Trophoblast cell (in vitro differentiated cells and primary cell): ENCODE measurements at regions not wholly inside any gene's neighbourhood (a gene's known extent, or its start where the extent isn't known, plus 50 kb on each side); places are given as distances from the start of the nearest gene placed in this dataset.

ENCODE experiments used
- DNase-seq, 2 donors: peaks; one replicate each; pipeline ENCODE4 v3.0.0-alpha.2; 2016
- H2AFZ ChIP-seq: 2 replicates; pipeline ENCODE4 v1.6.1; 2013; ENCODE audit warnings: low read length, moderate library complexity, mild to moderate bottlenecking; ENCODE audit not compliant: insufficient read depth, poor library complexity
- H2AK5ac ChIP-seq: 2 replicates; pipeline ENCODE4 v1.6.1; 2013; ENCODE audit warnings: mild to moderate bottlenecking, low read length
- H2BK120ac ChIP-seq: 2 replicates; pipeline ENCODE4 v1.6.1; 2013; ENCODE audit warnings: low read length, mild to moderate bottlenecking, moderate library complexity; ENCODE audit not compliant: insufficient read depth, poor library complexity
- H2BK12ac ChIP-seq: 2 replicates; pipeline ENCODE4 v1.6.1; 2013; ENCODE audit warnings: mild to moderate bottlenecking, low read length, moderate library complexity
- H2BK5ac ChIP-seq: 2 replicates; pipeline ENCODE4 v1.6.1; 2013; ENCODE audit warnings: low read length, low read depth, moderate library complexity, mild to moderate bottlenecking; ENCODE audit not compliant: poor library complexity
- H3K14ac ChIP-seq: 2 replicates; pipeline ENCODE4 v1.6.1; 2013; ENCODE audit warnings: mild to moderate bottlenecking, low read length
- H3K18ac ChIP-seq: 2 replicates; pipeline ENCODE4 v1.6.1; 2013; ENCODE audit warnings: mild to moderate bottlenecking, low read length
- H3K23ac ChIP-seq: 2 replicates; pipeline ENCODE4 v1.6.1; 2013; ENCODE audit warnings: low read length
- H3K27ac ChIP-seq: 2 replicates; pipeline ENCODE4 v1.5.1; 2013; ENCODE audit warnings: low read depth, mild to moderate bottlenecking, inconsistent platforms, low read length, moderate library complexity
- H3K27me3 ChIP-seq: 2 replicates; pipeline ENCODE4 v1.6.1; 2013; ENCODE audit warnings: inconsistent platforms, mild to moderate bottlenecking, low read length, moderate library complexity; ENCODE audit not compliant: insufficient read depth
- H3K36me3 ChIP-seq, 2 experiments: 1 replicate in 1 of 2; 2 replicates in 1 of 2; pipeline ENCODE4 v1.6.1; 2013; ENCODE audit warnings: low read length in 2 of 2, mild to moderate bottlenecking in 2 of 2, moderate library complexity in 1 of 2; ENCODE audit not compliant: insufficient read depth in 2 of 2, control insufficient read depth in 1 of 2
- H3K4ac ChIP-seq: 2 replicates; pipeline ENCODE4 v1.6.1; 2013; ENCODE audit warnings: low read depth, mild to moderate bottlenecking, low read length, moderate library complexity
- H3K4me1 ChIP-seq, 2 experiments: 1 replicate in 1 of 2; 2 replicates in 1 of 2; pipeline ENCODE4 v1.6.1; 2013; ENCODE audit warnings: low read length in 2 of 2, mild to moderate bottlenecking in 2 of 2, moderate library complexity in 1 of 2; ENCODE audit not compliant: insufficient read depth in 2 of 2, control insufficient read depth in 1 of 2
- H3K4me2 ChIP-seq: 2 replicates; pipeline ENCODE4 v1.6.1; 2013; ENCODE audit warnings: inconsistent platforms, mild to moderate bottlenecking, low read length, moderate library complexity
- H3K4me3 ChIP-seq: 2 replicates; pipeline ENCODE4 v1.5.1; 2013; ENCODE audit warnings: mild to moderate bottlenecking, low read depth, low read length, inconsistent platforms
- H3K79me1 ChIP-seq: one replicate; pipeline ENCODE4 v1.6.1; 2013; ENCODE audit warnings: low read length
- H3K79me2 ChIP-seq: 2 replicates; pipeline ENCODE4 v1.6.1; 2013; ENCODE audit warnings: low read length, mild to moderate bottlenecking; ENCODE audit not compliant: control insufficient read depth, insufficient read depth, poor library complexity
- H3K9ac ChIP-seq: 2 replicates; pipeline ENCODE4 v1.6.1; 2013; ENCODE audit warnings: mild to moderate bottlenecking, low read length
- H3K9me3 ChIP-seq: 2 replicates; pipeline ENCODE4 v1.6.1; 2013; ENCODE audit warnings: low read depth, mild to moderate bottlenecking, control low read depth, inconsistent platforms, low read length; ENCODE audit not compliant: insufficient read depth
- H4K12ac ChIP-seq: 2 replicates; pipeline ENCODE4 v1.6.1; 2013; ENCODE audit warnings: low read depth, mild to moderate bottlenecking, low read length, moderate library complexity
- H4K8ac ChIP-seq: 2 replicates; pipeline ENCODE4 v1.6.1; 2013; ENCODE audit warnings: low read depth, mild to moderate bottlenecking, low read length, moderate library complexity
- H4K91ac ChIP-seq: one replicate; pipeline ENCODE4 v1.6.1; 2013; ENCODE audit warnings: low read depth, mild to moderate bottlenecking, low read length, moderate library complexity
- WGBS: extraction: QIAGEN DNeasy Blood & Tissue Kit; methylation state at CpG from one replicate; pipeline ENCODE4 v1.1.7; 2013; ENCODE audit warnings: missing lambda C conversion rate; ENCODE audit not compliant: insufficient read length, insufficient coverage; ENCODE audit errors: extremely low coverage; 5-methylcytosine and 5-hydroxymethylcytosine counted together

GRCh38 chr9:109893241-109893640 lies 113.2 kb downstream of the PALM2AKAP2 start:
- no peak for DNase-seq
- no peak overlapping the region for H4K91ac ChIP-seq
- H3K79me1 ChIP-seq = no peaks in the 10 kb centered on the region
- no peak overlapping the region for H3K18ac ChIP-seq
- no peak overlapping the region for H3K4ac ChIP-seq
- H4K8ac ChIP-seq = no peak overlapping the region
- H3K9ac ChIP-seq = no peak overlapping the region
- H3K4me3 ChIP-seq = no peak overlapping the region
- no peak overlapping the region for H2BK120ac ChIP-seq
- no peaks in the 10 kb centered on the region for H3K36me3 ChIP-seq
- no peak overlapping the region for H3K4me2 ChIP-seq
- H3K4me1 ChIP-seq = no peaks in the 10 kb centered on the region
- no peak overlapping the region for H2BK5ac ChIP-seq
- H3K27ac ChIP-seq = no peak overlapping the region
- no peak overlapping the region for H2AK5ac ChIP-seq
- H2BK12ac ChIP-seq = no peak overlapping the region
- WGBS = no CpG with 5 or more reads among the region's 5 CpGs
- H4K12ac ChIP-seq = no peak overlapping the region
- no peaks in the 10 kb centered on the region for H3K9me3 ChIP-seq
- no peak overlapping the region for H2AFZ ChIP-seq
- H3K79me2 ChIP-seq = no peaks in the 10 kb centered on the region
- no peak overlapping the region for H3K14ac ChIP-seq
- H3K27me3 ChIP-seq = no peaks in the 10 kb centered on the region
- H3K23ac ChIP-seq = no peak overlapping the region

DNA sequence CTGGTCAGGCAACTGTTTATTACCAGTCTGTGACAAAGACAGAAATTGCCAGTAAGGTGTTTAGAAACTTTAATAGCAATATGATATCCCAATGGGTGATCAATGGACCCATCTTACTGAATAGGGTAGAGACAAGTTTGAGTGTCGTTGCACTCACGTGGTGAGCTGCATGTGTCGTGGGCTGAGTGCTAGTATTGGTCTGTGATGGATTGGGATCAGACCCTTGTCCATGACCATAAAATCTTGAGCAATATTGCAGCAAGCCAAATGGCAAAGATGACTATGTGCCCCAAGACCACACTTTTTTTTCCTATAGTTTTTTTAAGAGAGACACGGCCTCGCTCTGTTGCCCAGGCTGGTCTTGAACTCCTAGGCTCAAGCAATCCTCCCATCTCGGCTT lies 114.5 kb downstream of the PALM2AKAP2 start:
- H4K12ac ChIP-seq = no peak overlapping the region
- H3K9me3 ChIP-seq = no peaks in the 10 kb centered on the region
- no peaks in the 10 kb centered on the region for H3K79me1 ChIP-seq
- H4K8ac ChIP-seq = no peak overlapping the region
- DNase-seq = no peak
- no peaks in the 10 kb centered on the region for H3K4me1 ChIP-seq
- H3K18ac ChIP-seq = no peak overlapping the region
- no peak overlapping the region for H3K4me2 ChIP-seq
- H3K4ac ChIP-seq = no peak overlapping the region
- no CpG with 5 or more reads among the region's 6 CpGs for WGBS
- H2BK5ac ChIP-seq = no peak overlapping the region
- H2BK12ac ChIP-seq = no peak overlapping the region
- H3K14ac ChIP-seq = no peak overlapping the region
- H3K27me3 ChIP-seq = no peaks in the 10 kb centered on the region
- H3K9ac ChIP-seq = no peak overlapping the region
- H3K36me3 ChIP-seq = no peaks in the 10 kb centered on the region
- H2AFZ ChIP-seq = no peak overlapping the region
- H3K27ac ChIP-seq = no peak overlapping the region
- no peak overlapping the region for H2AK5ac ChIP-seq
- no peak overlapping the region for H3K23ac ChIP-seq
- H3K79me2 ChIP-seq = no peaks in the 10 kb centered on the region
- no peak overlapping the region for H2BK120ac ChIP-seq
- no peak overlapping the region for H4K91ac ChIP-seq
- no peak overlapping the region for H3K4me3 ChIP-seq

DNA sequence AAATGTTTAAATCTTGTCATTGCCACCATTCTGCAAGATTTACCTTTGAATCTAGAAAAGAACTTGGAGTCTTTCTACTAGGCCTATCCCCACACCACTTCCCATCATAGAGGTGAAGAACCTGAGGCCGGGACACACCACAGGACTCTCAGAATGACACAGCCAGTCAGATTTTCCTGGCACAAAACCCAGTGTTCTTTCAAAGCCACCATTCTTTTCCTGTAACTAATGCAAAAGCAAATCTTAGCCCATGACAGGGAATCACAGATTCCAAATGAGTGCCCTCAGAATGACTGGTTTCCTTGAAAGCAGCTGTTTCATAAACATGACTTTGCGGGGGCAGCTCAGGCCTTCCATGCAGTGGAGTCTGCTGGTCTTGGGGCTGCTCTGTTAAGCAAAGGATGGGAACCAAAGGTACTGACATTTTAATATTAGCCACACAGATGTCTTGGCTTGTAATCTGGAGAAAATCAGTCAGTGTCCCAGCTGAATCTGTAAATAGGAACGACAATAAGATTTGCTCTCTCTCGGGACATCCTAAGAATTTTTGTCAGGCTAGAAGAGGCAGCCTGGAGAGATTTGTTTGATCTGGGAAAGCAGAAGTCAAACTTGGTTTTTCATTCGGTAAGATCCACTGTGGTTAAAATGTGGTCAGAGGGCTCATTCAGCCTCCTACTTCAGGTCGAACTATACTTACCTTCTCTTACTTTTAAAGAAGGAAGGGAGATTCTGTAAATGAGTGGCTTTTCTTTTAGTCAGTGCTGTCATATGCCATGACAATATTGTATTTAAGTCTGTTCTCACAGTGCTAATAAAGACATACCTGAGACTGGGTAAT lies 115.1 kb downstream of the PALM2AKAP2 start:
- Histone ChIP-seq H3K27ac (no peak overlapping the region), H4K8ac (no peak overlapping the region), H3K18ac (no peak overlapping the region), H3K79me1 (no peaks in the 10 kb centered on the region), H3K27me3 (no peaks in the 10 kb centered on the region), H3K4ac (no peak overlapping the region), H3K4me3 (no peak overlapping the region), H2AK5ac (no peak overlapping the region), H3K23ac (no peak overlapping the region), H2BK120ac (no peak overlapping the region), H3K9ac (no peak overlapping the region), H3K9me3 (no peaks in the 10 kb centered on the region), H3K36me3 (no peaks in the 10 kb centered on the region), H3K4me1 (no peaks in the 10 kb centered on the region), H2AFZ (no peak overlapping the region), H2BK12ac (no peak overlapping the region), H3K4me2 (no peak overlapping the region), H4K91ac (no peak overlapping the region), H2BK5ac (no peak overlapping the region), H3K79me2 (no peaks in the 10 kb centered on the region), H4K12ac (no peak overlapping the region), H3K14ac (no peak overlapping the region)
- WGBS = no CpG with 5 or more reads among the region's 6 CpGs
- no peak for DNase-seq

GRCh38 chr9:109901201-109901600 lies 121.2 kb downstream of the PALM2AKAP2 start:
- H3K4me3 ChIP-seq = no peak overlapping the region
- H2BK5ac ChIP-seq = no peak overlapping the region
- no peaks in the 10 kb centered on the region for H3K27me3 ChIP-seq
- H3K4ac ChIP-seq = no peak overlapping the region
- H4K12ac ChIP-seq = no peak overlapping the region
- no peak overlapping the region for H2AK5ac ChIP-seq
- H3K79me2 ChIP-seq = no peaks in the 10 kb centered on the region
- H4K91ac ChIP-seq = no peak overlapping the region
- no peak overlapping the region for H2BK120ac ChIP-seq
- H3K79me1 ChIP-seq = no peaks in the 10 kb centered on the region
- H2BK12ac ChIP-seq = no peak overlapping the region
- H3K23ac ChIP-seq = no peak overlapping the region
- no peak overlapping the region for H3K14ac ChIP-seq
- no peak for DNase-seq
- no peak overlapping the region for H3K4me2 ChIP-seq
- H3K36me3 ChIP-seq = no peaks in the 10 kb centered on the region
- no CpG with 5 or more reads among the region's 3 CpGs for WGBS
- H2AFZ ChIP-seq = no peak overlapping the region
- H3K27ac ChIP-seq = no peak overlapping the region
- no peaks in the 10 kb centered on the region for H3K4me1 ChIP-seq
- no peak overlapping the region for H3K18ac ChIP-seq
- H3K9me3 ChIP-seq = no peaks in the 10 kb centered on the region
- no peak overlapping the region for H3K9ac ChIP-seq
- H4K8ac ChIP-seq = no peak overlapping the region
